WI38 (cell line): ENCODE measurements at regions not wholly inside any gene's neighbourhood (a gene's known extent, or its start where the extent isn't known, plus 50 kb on each side); places are given as distances from the start of the nearest gene placed in this dataset.

Experiments used
- H3K4me3 ChIP-seq: 2 replicates; pipeline ENCODE4 v1.5.1; 2011; ENCODE audit warnings: low read depth, mild to moderate bottlenecking, control low read depth, low read length
- TF ChIP-seq, protein P1 (sequence below): IDR thresholded peaks from 2 replicates; pipeline ENCODE4 v1.5.1; 2012; ENCODE audit warnings: low read depth, mild to moderate bottlenecking, control low read depth, low read length

DNA sequence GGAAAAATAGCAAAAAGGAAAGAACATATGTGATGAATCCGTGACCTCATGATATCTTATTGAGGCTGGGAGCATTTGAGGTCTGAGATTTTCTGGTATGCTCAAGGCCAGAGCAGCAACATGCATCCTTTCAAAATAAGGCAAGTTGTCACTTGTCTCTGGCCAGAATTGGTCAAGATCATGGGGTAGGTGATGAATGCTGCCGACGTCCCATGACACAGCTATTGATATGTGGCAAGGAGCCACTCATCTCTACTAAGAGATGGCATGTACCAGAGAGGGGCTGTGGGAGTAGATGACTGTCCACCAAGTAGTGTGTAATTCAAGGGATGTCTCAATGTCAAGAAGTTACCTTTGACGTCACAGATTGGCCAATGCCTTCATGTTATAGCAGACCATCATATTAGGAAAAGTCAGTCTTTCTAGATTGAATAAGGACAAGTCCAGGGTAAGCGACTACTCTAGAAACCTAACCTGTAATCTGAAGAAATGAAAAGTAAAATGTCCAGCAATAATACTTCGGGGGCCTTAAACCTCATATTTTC lies 527.4 kb downstream of the BMP2 start:
- H3K4me3 ChIP-seq, result no peak overlapping the region
- TF ChIP-seq, protein P1, sequence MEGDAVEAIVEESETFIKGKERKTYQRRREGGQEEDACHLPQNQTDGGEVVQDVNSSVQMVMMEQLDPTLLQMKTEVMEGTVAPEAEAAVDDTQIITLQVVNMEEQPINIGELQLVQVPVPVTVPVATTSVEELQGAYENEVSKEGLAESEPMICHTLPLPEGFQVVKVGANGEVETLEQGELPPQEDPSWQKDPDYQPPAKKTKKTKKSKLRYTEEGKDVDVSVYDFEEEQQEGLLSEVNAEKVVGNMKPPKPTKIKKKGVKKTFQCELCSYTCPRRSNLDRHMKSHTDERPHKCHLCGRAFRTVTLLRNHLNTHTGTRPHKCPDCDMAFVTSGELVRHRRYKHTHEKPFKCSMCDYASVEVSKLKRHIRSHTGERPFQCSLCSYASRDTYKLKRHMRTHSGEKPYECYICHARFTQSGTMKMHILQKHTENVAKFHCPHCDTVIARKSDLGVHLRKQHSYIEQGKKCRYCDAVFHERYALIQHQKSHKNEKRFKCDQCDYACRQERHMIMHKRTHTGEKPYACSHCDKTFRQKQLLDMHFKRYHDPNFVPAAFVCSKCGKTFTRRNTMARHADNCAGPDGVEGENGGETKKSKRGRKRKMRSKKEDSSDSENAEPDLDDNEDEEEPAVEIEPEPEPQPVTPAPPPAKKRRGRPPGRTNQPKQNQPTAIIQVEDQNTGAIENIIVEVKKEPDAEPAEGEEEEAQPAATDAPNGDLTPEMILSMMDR, result no peak

DNA sequence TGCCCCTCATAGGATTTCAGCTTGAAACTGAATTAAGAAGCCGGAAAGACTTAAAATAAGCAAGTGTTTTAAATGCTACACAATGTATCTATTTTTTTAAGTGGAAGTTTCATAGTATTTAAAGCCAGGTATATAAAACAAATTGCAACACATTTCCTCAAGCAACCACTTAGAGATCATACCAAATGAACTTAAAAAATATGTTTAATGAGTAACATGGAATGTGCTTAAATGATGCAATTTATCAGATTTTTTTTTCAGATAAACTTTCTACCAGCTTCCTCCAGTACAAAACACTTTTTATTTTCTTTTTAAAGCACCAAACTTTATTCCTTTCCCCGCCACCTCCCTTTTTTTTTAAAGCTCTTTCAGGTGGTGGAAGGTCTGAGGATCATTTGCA lies 534.3 kb downstream of the BMP2 start:
- H3K4me3 ChIP-seq, result no peak overlapping the region
- TF ChIP-seq, protein P1, result no peak

DNA sequence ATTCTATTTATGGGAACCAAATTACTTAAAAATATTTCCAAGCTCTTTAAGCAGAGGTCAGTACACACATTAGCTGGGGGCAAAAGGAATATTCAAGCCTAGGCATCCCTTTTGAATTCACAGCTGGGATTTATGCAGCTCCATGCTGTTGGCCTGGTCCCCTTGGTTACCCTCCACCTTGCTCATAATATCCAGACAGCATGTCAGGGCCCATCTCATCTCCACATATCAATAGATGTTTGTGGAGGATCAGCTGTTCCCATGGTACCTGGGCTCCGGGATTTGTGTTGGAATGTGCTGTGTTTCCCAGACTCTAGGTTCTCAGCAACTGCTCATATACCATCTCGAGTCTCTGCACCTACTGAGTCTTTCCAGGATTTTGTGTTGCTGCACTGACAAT lies 534.8 kb downstream of the BMP2 start:
- no peak overlapping the region for H3K4me3 ChIP-seq
- TF ChIP-seq, protein P1, result no peak

DNA sequence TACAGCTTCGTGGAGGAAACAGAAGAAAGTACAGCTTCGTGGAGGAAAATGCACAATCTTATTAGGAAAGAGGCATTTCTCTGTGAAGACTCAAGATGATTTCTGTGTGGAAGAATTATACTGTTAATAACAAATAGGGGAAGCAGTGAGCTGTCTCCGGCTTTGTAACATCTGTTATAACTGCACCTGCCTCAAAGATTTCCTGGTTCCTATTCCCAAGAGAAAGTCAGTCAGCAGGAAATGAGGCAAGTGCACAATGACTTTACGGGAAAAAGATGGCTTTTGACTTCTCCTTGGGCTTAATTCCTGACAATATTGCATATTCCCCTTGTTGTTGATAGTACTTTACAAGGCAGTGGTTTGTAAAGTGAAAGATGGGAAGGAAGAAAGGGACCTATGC lies 538.5 kb downstream of the BMP2 start:
- H3K4me3 ChIP-seq, result no peak overlapping the region
- TF ChIP-seq, protein P1, result no peak

DNA sequence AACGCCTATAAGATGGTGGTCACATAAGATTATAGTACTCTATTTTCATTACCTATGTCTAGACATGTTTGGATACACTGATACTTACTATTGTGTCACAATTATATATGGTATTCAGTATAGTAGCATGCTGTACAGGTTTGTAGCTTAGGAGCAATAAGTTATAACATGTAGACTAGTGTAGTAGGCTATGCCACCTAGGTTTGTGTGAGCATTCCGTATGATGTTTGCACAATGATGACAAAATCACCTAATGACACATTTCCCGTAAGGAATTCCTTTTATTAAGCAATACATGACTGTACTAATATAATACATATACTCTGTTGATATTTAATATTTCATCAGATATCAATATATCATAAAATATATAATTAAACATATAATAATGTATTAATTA lies 540.7 kb downstream of the BMP2 start:
- no peak overlapping the region for H3K4me3 ChIP-seq
- TF ChIP-seq, protein P1, result no peak

DNA sequence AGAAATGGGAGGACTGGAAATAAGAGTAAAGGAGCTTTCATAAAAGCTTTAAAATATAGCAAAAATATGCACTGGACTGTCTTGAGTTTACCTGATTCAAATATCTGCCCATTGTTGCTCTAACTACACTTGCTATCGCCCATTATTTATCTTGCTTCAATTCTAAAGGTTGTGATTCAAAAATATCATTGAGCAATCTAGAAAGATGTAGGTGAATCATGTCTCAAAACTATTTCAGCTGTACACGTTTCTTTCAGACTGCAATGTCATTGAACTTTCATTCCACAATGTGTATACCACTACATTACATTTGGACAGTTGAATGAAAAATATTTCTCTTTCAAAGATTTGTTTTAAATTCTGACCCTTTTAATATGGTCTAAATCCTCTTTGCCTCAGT lies 545.6 kb downstream of the BMP2 start:
- no peak overlapping the region for H3K4me3 ChIP-seq
- TF ChIP-seq, protein P1, result no peak

DNA sequence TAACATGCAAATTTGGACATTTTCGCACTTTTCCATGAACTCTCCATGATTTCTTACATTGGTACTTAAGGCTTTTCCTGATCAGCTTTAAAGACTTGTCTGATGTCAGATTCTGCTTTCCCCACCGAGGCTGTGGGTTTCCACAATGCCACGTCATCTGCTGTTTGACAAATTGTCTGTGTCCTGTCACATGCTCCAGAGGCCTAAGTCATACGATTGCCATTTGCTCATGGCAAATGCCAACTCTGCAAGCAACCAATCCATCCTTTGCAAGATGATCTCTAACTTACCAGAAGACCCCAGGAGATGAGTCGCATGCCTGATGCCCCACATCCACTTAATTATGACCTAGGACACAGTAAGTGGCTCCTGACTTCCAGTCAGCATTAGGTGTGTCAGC lies 556.5 kb downstream of the BMP2 start:
- TF ChIP-seq, protein P1, result no peak

More for the DNA sequence above, 556.5 kb downstream of the BMP2 start:
- H3K4me3 ChIP-seq, result no peak overlapping the region
